RPMI8226 (cell line): ENCODE measurements at regions not wholly inside any gene's neighbourhood (a gene's known extent, or its start where the extent isn't known, plus 50 kb on each side); places are given as distances from the start of the nearest gene placed in this dataset.

Experiments used
- DNase-seq: peaks from one replicate; pipeline ENCODE4 v3.0.0-alpha.2; 2015

DNA sequence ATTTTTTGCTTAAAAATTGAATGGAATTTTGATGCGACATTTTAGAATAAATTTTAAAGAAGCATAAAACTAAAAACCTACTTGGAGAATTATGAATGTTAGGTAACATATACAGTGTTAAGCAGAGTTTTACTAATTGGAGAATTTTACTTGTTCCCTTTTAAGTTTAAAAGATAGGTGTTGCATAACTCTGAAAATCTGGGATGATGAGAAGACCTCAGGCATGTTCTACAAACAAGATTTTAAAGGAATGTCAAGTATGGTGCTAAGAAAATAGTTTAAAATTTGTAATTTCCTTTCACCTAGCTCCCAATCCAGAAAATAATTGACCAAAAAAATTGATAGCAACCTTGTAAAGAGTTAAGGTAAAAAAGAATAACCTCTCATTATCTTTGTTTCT, 135.8 kb downstream of the RFC3 start:
- DNase-seq, result no peak

DNA sequence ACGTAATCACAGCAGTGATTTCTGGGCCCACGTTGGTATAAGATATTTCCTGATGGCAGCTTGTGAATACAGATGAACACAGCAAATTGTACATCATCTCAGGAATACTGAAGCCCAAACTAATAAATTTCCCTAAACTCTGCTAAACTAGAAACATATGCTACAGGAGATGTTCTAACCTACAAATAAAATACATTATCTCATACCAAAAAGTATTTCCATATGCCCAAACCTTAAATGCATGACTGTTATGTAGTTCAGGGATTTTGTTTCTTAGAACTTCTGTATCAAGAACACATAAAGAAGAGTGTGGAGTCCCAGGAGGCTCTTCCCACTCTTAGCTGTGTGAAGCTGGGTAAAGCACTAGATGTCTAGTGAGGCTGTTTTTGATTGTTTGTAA, 138.4 kb downstream of the RFC3 start:
- no peak for DNase-seq

DNA sequence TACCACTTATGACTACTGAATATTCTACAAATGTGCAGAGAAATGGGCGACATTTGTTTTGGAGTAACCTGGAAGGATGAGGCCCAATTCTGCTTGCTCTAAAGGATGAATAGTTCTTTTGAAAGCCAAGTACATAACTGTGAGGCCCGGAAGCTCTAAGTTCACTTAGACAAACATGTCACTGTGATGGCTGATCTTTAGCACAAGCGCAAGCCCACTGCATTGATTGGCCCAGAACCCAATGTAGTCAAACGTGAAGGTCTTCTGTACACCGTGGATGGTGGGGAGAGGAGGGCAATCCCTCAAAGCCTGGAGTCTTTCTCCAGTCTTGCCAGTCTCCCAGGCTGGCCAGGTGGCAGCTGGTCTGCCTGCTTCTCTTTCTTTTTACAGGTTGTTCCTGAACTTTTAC, 139.6 kb downstream of the RFC3 start:
- no peak for DNase-seq

DNA sequence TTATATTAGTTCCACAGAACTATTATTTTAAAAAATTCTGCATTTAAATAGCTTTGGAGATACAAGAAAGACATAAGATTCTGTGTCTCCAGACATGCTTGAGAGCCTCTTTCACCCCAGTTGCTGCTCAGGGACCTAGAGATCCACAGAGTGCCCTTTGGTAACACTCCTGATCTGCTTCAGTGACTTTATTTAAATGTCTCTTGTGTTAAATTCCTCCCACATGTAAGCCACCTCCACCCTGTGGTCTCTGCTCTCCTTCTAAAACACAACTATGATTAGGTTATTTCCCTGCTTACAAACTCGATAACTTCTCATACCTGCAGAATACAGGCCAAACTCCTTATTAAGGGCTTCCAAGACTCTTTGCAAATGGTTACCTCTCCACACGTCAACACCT, 141.0 kb downstream of the RFC3 start:
- no peak for DNase-seq

DNA sequence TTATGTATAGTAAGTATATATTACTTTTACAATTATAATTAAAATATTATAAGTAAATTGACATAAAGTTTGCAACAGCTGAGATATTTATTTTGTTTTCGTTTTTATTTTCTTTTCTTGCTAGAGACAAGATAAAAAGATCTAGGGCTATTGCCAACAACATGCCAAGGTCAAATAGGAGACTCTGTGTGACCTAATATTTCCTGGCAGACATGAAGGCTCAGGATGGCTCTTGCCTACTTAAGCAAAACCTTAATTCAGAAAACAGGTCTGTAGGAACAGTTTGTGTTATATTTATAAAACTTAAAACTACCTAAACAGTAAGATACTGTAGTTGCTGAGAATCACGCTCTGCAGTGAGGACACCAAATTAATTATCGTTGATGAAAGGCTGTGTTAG, 145.2 kb downstream of the RFC3 start:
- no peak for DNase-seq

DNA sequence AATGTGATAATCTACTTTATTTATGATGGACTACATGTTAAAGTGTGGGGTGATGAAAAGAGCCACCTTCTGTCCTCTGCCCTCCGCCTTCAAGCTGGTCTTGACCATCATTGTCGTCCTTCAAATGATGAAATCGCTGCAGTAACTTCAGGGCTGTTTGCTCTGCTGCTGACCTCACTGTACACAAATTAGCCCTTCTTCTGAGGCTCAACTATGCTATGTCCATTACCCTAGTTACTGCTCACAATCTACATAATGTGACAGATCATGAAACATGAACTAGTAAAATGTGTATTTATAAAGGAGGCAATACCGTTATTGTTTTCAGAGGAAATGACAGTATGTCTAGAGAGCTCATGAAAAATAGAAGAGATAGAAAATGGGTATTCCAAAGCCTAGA, 145.9 kb downstream of the RFC3 start:
- no peak for DNase-seq

DNA sequence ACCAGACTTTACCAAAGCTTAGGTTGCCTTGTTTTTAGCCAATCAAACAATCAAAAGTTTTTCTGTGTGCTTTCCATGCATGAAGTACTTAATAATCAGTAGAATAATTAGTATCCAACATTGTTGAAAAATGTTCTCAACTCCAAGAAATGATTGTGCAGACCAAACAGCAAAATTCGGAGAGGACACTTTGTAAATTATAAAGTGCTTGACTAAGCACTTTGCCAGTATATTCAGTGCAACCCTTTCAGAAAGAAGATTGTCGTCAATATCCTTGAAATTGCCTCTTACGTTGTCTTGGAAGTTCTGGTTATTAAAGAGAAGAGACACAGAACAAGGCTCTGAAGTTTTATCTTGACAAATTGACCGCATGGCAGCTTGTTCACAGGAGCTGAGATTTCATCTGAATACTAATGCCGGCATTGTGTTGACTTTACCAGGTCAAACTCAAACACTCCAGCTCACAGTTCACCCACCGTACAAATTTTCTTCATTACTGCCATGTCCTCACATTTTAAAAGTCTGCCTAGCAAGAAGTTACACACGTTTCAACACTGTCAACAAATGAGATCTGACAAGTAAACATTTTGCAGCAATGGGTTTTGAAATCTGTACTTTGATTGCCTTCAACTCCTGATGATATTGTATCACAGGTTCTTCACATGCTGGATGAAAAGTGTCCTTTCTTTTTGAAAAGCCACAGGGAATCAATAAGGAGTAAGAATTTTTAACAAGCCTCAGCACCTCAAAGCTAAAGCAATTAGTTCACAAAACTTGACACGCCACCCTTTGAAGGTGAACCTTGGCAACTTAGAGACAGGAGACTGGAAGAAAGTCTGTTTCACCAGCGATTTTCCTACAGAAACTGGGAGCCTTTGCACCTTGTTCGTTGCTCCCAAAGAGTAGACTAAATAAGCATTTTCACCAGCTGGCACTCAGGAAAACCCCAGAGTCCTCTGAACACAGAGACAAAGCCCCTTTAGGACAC, 150.9 kb downstream of the RFC3 start:
- no peak for DNase-seq

DNA sequence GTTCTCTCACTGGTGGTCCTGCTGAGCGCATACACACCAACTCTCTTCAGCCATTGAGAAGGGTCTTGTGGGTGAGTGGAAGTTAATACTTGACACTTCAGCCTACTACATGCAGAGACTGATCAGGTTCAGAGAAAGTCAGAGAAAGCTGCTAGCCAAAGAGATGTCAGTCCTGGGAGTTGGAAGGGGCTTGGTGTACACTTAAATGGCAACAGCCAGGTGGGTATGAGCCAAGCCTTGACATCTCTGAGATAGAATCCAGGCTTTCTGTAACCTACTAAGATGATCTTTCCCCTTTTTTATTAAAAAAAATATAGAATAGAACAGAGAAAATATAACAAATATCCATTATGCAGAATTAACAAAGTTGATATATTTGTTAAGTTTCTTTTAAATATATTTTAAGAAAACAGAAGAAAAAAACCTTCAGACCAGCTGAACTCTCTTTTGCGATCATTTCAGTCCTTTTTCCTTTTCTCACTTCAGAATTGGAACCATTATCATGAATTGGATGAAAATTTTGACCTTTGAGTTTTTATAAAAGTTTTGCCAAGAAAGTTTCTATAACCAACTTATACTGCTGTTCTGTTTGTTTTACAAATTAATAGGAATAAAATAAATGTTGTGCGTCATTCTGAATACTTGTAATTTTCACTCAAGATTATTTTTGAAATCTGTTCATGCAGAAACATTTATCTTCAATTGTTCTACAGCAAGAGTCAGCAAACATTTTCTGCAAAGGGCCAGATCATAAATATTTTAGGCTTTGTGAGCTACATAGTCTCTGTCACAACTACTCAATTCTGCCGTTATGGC, 153.0 kb downstream of the RFC3 start:
- DNase-seq, result no peak

DNA sequence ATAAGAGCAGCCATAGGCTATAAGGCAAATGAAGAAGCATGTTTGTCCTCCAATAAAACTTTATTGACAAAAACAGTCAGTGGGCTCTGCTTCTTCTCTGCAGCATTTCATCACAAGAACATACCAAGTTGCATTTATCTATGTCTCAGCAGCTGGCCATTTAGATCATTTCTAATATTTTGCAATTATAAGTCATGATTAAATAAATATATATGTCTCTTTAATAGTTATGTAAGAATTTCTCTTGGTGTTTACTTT, 153.5 kb downstream of the RFC3 start:
- no peak for DNase-seq

DNA sequence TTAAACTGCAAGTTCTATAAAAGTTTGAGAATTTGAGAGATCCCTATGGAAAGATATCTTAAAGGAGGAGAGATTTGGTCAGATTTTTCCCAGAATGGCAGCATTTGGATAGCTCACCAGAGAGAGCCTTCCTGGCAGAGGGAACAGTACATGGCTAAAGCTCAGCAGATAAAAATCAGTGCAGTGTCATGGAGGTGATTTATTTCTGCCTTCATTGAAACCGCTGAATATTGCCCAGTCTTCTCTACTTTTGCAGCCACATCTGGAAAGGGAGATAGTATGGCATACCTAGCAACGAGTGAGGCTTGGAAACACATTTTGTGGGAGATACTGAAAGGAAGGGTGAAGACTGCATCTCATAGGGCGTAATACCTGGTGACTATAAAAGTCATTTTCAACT, 155.2 kb downstream of the RFC3 start:
- DNase-seq, result no peak

DNA sequence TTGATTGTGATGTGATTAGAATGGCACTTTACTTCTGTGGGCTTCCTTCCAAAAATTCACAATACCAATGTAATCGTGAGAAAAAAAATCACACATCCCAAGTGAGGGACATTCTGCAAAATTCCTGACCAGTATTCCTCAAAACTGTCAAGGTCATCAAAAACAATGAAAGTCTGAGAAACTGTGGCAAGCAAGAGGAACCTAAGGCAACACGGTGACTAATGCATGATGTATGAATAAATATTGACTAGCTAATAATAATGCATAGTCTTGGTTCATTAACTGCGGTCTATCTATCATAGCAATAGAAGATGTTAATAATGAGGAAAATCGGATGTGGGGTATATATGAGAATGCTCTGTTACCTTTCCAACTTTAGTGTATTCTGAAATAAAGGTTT, 159.0 kb downstream of the RFC3 start:
- DNase-seq, result no peak

DNA sequence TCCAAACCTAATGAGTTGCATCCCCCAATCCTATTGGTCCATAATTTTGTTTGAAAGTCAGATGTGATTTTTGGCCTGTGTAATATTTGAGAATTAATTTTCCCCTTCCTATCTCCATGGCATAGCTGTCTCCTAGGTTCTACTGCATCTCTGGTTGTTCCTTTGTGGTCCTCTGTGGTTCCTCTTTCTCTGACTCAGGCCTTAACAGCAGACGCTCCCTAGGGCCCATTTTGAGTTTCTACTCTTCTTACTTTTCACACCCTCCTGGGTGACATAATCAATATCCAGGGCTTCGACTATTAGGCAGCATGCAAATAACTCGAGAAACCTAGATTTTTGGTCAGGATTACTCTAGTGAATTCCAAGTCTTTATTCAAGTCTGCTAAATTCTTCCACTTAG, 160.7 kb downstream of the RFC3 start:
- no peak for DNase-seq

DNA sequence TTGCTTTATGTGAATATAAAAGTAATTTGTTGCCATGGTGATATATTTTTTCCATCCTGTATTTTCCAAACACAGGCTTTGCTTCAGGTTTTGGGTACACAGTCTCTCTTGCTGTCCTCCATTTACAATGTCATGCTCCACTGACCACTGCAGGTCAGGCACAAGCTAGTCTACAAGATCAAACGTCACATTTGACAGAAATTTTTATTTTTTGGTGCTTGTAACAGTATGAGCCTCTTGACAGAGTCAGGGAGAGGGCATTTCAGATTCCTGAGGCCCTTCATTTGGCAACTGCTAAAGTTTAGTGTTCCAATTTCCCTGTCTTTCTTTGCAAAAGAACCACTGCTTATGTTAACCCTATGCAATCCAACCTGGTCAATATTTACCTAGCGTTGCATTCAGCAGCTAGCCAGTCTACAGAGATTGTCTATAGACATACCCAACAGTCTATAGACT, 175.0 kb downstream of the RFC3 start:
- DNase-seq, result no peak

DNA sequence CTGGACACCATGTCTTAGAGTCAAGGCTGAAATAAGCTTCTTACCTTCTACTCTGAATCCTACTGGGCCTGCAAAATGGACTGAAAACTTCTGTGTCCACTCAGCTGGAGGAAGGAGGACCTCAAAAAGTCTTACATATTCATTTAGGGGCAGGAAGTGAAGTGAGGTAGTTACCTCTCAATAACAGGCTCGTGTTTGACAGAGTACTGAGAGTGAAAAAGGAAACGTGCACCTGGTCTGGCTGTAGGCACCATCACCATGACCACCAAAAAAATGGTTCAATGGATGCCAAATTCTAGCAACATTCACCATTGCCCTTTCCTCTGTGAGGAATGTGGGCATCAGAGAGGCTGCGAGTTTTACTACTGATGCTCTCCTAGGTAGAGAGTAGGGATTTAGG, 176.2 kb downstream of the RFC3 start:
- no peak for DNase-seq

DNA sequence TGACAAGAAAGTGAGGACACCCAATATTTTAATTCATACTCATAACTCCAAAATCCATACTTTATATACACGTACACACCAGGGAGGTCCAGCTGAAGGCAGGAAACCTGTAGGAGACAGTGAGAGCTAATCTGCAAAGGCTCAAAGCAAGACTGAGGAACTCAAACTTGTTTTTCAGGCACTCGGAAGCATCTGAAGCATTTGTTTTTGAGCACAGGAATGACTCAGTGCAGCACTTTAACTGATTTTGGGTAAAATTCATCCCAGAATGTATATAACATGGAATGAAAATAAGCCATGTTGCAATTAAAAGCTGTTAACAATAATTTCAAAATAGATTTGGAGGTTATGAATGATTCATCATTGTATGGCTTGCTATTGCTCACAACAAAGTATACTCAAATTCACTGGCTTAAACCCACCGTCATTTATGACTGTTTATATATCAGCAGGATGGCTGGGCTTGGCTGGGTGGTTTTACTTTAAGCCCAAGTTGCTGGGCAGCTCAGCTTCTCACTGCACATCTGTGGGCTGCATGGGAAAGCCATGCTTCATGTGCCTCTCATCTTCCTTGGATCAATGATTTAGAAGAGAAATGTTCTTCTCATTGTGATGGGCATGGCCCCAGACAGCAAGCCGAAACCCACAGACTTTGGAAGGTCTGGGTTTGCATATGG, 177.0 kb downstream of the RFC3 start:
- no peak for DNase-seq

DNA sequence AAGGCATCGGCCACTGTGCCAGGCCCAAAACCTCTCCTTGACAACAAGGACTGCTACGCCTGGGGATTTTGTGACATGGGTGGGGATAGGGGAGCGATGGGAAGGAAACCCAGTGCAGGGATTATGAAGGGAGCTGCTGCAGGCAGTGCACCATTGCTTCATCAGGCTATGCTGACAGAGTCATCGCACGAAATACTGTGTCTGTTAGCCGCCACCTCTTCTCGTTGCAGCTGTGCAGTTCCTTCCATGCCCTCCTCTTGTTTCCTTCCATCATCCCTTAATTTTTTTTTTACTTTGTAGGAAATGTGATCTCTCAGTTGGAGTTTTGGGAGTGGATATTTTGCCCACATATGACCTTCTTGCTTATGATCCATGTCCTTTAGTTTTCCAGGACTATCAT, 178.7 kb downstream of the RFC3 start:
- DNase-seq, result no peak

DNA sequence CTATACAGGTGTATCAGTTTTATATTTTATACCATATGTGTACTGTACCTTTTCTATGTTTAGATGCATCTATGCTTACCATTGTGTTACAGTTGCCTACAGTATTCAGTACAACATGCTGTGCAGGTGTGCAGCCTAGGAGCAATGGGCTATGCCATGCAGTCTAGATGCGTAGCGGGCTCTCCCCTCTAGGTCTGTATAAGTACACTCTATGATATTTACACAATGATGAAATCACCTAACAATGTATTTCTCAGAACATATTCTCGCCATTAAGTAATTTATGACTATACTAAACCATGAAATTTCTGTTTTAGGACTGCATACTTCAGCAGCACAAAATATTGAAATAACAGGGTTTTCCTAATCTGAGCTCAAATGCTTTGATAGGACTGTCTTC, 179.6 kb downstream of the RFC3 start:
- DNase-seq, result no peak

DNA sequence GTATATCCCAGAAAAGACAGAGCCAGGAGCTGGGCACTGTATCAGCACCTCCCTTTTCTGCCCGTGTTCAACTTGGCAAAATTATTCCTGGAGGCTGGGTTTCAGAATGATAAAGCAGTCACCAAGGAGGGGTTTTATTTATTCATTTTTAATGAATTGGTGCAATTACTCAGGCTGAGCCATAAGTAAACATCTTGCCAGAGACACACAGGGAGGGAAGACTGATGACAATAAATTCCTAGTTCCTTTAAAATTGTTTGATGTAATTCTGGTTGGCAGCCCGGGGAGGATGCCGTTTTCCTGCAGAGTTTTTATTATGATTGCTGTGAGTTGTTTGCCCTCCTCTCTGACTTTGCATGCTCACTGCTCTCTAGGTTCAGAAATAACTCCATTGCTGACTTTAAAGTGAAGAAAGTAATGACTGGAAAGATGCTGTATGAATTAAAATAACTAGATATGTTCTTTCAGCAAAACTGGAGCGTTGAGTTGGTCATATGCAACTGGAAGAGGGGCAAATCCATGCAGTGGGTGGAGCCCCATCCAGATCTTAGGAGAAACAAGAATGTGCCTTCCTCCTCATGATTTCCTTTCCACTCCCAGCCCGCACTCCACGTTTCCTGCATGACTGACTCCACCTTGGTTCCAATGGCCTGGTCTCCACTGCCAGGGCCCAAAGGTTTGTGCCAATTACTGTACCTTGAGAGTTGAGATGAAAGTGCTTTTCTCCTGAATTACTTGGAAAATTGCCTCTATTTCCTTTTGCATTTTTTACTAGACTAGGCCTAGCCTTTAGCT, 182.1 kb downstream of the RFC3 start:
- no peak for DNase-seq

DNA sequence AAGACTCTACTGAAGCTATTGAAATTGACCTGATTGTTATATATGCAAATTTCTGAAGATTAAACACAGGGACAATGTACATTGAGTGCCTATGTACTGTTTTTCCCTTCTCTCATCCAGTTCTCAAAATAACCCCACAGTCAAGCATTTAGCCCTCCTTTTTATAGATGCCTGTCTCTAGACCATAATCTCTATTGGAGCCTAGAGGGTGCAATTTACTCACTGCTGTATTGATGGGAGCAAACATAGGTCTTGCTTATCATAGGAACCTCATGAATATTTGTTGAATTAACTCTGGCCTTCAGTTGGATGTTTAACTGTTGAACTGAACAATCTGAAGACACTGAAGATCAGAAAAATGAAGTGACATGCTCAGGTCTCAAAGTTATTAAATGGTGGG, 183.0 kb downstream of the RFC3 start:
- no peak for DNase-seq

DNA sequence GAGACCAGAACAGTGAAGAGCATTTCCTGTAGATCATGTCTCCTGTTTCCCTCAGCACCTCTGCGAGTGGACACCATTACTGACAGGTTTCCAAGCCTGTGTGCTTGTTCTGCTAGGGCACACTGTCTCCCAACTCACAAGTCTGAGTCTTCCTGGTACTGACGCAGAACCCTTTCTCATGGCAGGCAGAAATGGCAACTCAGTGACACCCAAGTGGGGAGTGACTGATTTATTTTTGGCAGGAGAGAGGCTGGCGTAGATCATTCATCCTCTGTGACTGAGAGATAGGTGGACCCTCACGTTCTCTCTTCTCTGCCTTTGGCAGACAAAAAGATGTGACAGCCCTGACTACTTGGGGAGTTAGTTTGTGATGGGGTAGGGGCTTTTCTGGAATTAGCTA, 183.4 kb downstream of the RFC3 start:
- DNase-seq, result no peak

DNA sequence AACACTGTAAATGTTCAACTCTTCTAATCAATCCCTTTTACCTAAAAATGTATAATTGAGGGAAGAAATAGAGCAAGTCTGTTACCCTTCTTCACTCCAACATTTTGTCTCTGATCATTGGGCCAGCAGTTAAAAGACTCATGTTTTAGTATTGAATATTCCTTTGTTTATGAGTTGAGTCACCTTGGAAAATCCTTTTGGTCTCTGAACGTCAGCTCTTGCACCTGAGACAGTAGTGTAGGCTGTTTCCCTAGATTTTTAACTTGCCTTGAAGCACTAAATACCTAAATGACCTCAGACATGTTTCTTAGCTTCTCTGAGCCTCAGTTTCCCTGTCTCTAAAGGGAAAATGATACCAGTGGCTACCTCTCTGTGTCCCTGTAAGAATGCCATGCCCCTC, 184.2 kb downstream of the RFC3 start:
- DNase-seq, result no peak

DNA sequence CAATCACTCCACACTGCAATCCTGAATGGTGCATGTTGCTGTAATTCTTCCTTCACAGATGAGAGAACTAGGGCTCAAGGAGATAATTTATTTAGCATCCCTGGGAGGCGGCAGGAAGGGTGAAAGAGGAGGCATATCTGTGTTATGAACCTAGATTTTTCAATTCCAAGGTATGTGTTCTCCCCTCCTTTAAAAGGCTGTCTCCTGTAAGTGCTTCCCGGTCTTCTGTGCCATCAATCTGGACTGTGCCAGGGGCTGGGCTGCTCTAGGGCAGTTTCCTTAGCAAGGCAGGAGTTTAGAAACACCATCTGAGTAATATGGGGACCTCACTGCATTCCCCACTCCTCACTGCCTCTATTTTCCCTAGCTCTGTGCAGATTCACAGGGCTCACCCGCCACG, 185.0 kb downstream of the RFC3 start:
- no peak for DNase-seq

DNA sequence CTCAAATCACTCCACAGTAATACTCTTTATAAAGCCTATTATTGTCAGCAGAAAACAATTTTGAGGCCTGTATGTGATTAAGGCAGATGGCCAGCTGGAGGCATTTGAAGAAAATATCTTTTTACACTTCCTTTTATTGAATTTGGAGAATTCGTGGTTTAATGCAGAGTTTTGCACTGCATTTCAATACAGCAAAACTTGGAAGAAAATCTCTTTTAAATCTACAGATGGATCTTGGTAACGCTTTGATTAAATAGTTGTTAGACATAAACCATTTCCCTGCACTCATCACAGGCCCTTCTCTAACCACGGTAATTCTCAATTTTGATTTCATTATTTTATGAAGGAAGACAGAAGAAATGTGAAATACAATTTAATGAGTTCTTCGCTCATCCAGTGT, 185.7 kb downstream of the RFC3 start:
- no peak for DNase-seq
